H1 (cell line): ENCODE measurements at regions not wholly inside any gene's neighbourhood (a gene's known extent, or its start where the extent isn't known, plus 50 kb on each side); places are given as distances from the start of the nearest gene placed in this dataset.

ENCODE experiments used
- CTCF ChIA-PET: fragments of 300-600 bp; sonication (Branson Sonifier 250); formaldehyde crosslinking; loops from one replicate; lab custom pipeline; 2021; ENCODE audit not compliant: partially characterized antibody; lab: Charles Lee
- POLR2A ChIA-PET: fragments of 300-600 bp; sonication (Branson Sonifier 250); formaldehyde crosslinking; loops from one replicate; lab custom pipeline; 2021; ENCODE audit warnings: inconsistent platforms; ENCODE audit not compliant: partially characterized antibody; lab: Charles Lee
- DNase-seq, 2 experiments: peaks; one replicate each; pipeline versions ENCODE4 v3.0.0 to v3.0.0-alpha.2; 2010 to 2022; ENCODE audit warnings: low spot score in 2 of 2, low read depth in 1 of 2, mixed read lengths in 1 of 2
- FAIRE-seq: peaks from 2 replicates; lab custom pipeline; 2011; peaks lifted over from hg19 to GRCh38; lab: Jason Lieb, UNC
- H2AFZ ChIP-seq: 2 replicates; pipeline ENCODE4 v1.8.1; 2012; ENCODE audit warnings: low read length, inconsistent platforms
- H2AK5ac ChIP-seq: 2 replicates; pipeline ENCODE4 v1.6.1; 2013; ENCODE audit warnings: low read depth, low read length
- H2BK120ac ChIP-seq: replicated peaks from 2 replicates; pipeline ENCODE3; 2013; ENCODE audit warnings: low read depth, low read length, inconsistent platforms
- H2BK12ac ChIP-seq: 2 replicates; pipeline ENCODE4 v1.6.1; 2013; ENCODE audit warnings: low read depth, low read length
- H2BK15ac ChIP-seq: 2 replicates; pipeline ENCODE4 v1.6.1; 2013; ENCODE audit warnings: low read length
- H2BK20ac ChIP-seq: 2 replicates; pipeline ENCODE4 v1.6.1; 2013; ENCODE audit warnings: low read length
- H2BK5ac ChIP-seq: 2 replicates; pipeline ENCODE4 v1.6.1; 2013; ENCODE audit warnings: low read depth, low read length
- H3K14ac ChIP-seq: 2 replicates; pipeline ENCODE4 v1.6.1; 2013; ENCODE audit warnings: inconsistent platforms; ENCODE audit not compliant: insufficient read length
- H3K18ac ChIP-seq: 2 replicates; pipeline ENCODE4 v1.6.1; 2013; ENCODE audit warnings: low read length; ENCODE audit errors: extremely low read depth
- H3K23ac ChIP-seq: 2 replicates; pipeline ENCODE4 v1.6.1; 2013; ENCODE audit warnings: inconsistent platforms; ENCODE audit not compliant: insufficient read length
- H3K23me2 ChIP-seq: 2 replicates; pipeline ENCODE4 v1.6.1; 2013; ENCODE audit warnings: low read depth, low read length
- H3K27ac ChIP-seq: 2 replicates; pipeline ENCODE4 v1.6.1; 2011; ENCODE audit warnings: low read depth, low read length, inconsistent platforms
- H3K27me3 ChIP-seq, 4 experiments: replicated peaks in 1 of 4; 1 replicate in 1 of 4; 2 replicates in 3 of 4; pipeline versions ENCODE4 v1.6.1 to v1.8.1; 2011 to 2013; ENCODE audit warnings: low read length in 3 of 4, mild to moderate bottlenecking in 3 of 4, inconsistent platforms in 2 of 4, mixed read lengths in 2 of 4, moderate library complexity in 1 of 4; ENCODE audit not compliant: control insufficient read depth in 3 of 4, insufficient read depth in 3 of 4; ENCODE audit errors: extremely low read depth in 1 of 4
- H3K36me3 ChIP-seq, 4 experiments: 2 replicates each; pipeline versions ENCODE4 v1.6.1 to v1.8.1; 2011 to 2013; ENCODE audit warnings: mild to moderate bottlenecking in 4 of 4, low read length in 3 of 4, moderate library complexity in 2 of 4, control low read depth in 1 of 4, inconsistent platforms in 1 of 4; ENCODE audit not compliant: insufficient read depth in 4 of 4, control insufficient read depth in 2 of 4
- H3K4ac ChIP-seq: replicated peaks from 2 replicates; pipeline ENCODE3; 2013; ENCODE audit warnings: low read length, low read depth, mixed read lengths, inconsistent platforms; ENCODE audit not compliant: insufficient read length
- H3K4me1 ChIP-seq, 4 experiments: replicated peaks in 1 of 4; 1 replicate in 1 of 4; 2 replicates in 3 of 4; pipeline versions ENCODE4 v1.6.1 to v1.8.1; 2011 to 2013; ENCODE audit warnings: low read length in 3 of 4, inconsistent platforms in 2 of 4, mixed read lengths in 1 of 4; ENCODE audit not compliant: insufficient read depth in 4 of 4, control insufficient read depth in 3 of 4
- H3K4me2 ChIP-seq, 2 experiments: 2 replicates each; pipeline versions ENCODE4 v1.6.1 to v1.8.1; 2011 to 2013; ENCODE audit warnings: low read depth in 2 of 2, low read length in 2 of 2, control low read depth in 1 of 2, inconsistent platforms in 1 of 2, mild to moderate bottlenecking in 1 of 2; ENCODE audit not compliant: insufficient read depth in 1 of 2
- H3K4me3 ChIP-seq, 4 experiments: fragments of 200-600, 300-600 bp in 1 of 4; sonication (generic), shearing (Covaris generic), sonication (Bioruptor Twin) in 1 of 4; 2 replicates each; pipeline versions ENCODE4 v1.5.1 to v1.8.1; 2011 to 2016; ENCODE audit warnings: low read length in 4 of 4, low read depth in 3 of 4, control low read depth in 2 of 4, inconsistent platforms in 2 of 4, mild to moderate bottlenecking in 2 of 4, mixed read lengths in 1 of 4, moderate library complexity in 1 of 4; ENCODE audit not compliant: insufficient read depth in 2 of 4; ENCODE audit errors: extremely low read depth in 1 of 4
- H3K56ac ChIP-seq: replicated peaks from 2 replicates; pipeline ENCODE3; 2013; ENCODE audit warnings: low read depth, mild to moderate bottlenecking, mixed read lengths, low read length, inconsistent platforms; ENCODE audit not compliant: insufficient read length
- H3K79me1 ChIP-seq: 2 replicates; pipeline ENCODE4 v1.6.1; 2013; ENCODE audit warnings: low read depth, low read length, control low read depth
- H3K79me2 ChIP-seq, 2 experiments: 2 replicates each; pipeline versions ENCODE4 v1.6.1 to v1.8.1; 2012 to 2013; ENCODE audit warnings: low read length in 2 of 2, mild to moderate bottlenecking in 2 of 2, inconsistent platforms in 1 of 2; ENCODE audit not compliant: insufficient read depth in 2 of 2, control insufficient read depth in 1 of 2
- H3K9ac ChIP-seq, 4 experiments: replicated peaks in 1 of 4; 1 replicate in 1 of 4; 2 replicates in 3 of 4; pipeline versions ENCODE4 v1.6.1 to v1.8.1; 2011 to 2013; ENCODE audit warnings: low read depth in 3 of 4, low read length in 3 of 4, control low read depth in 2 of 4, mild to moderate bottlenecking in 2 of 4, moderate library complexity in 2 of 4, inconsistent platforms in 1 of 4; ENCODE audit errors: extremely low read depth in 1 of 4
- H3K9me3 ChIP-seq, 2 experiments: 2 replicates each; pipeline versions ENCODE4 v1.6.1 to v1.8.1; 2012 to 2013; ENCODE audit warnings: mild to moderate bottlenecking in 2 of 2, moderate library complexity in 2 of 2, control low read depth in 1 of 2, inconsistent platforms in 1 of 2, low read depth in 1 of 2, low read length in 1 of 2, mixed read lengths in 1 of 2; ENCODE audit not compliant: insufficient read depth in 2 of 2
- H4K20me1 ChIP-seq, 2 experiments: replicated peaks in 1 of 2; 2 replicates each; pipeline versions ENCODE3 to v1.8.1; 2011 to 2013; ENCODE audit warnings: inconsistent platforms in 2 of 2, low read length in 2 of 2, mild to moderate bottlenecking in 1 of 2; ENCODE audit not compliant: insufficient read depth in 2 of 2, control insufficient read depth in 1 of 2
- H4K5ac ChIP-seq: 2 replicates; pipeline ENCODE4 v1.6.1; 2013; ENCODE audit warnings: low read length, low read depth, mixed read lengths, inconsistent platforms; ENCODE audit not compliant: insufficient read length
- H4K8ac ChIP-seq: 2 replicates; pipeline ENCODE4 v1.8.0; 2013; ENCODE audit warnings: mild to moderate bottlenecking, moderate library complexity, low read length, inconsistent platforms; ENCODE audit not compliant: insufficient read depth; ENCODE audit errors: extremely low read depth
- H4K91ac ChIP-seq: replicated peaks from 2 replicates; pipeline ENCODE3; 2013; ENCODE audit warnings: low read length, mixed read lengths, inconsistent platforms; ENCODE audit not compliant: insufficient read length
- KDM5A ChIP-seq: fragments of 200-600 bp; IDR thresholded peaks from 2 replicates; pipeline ENCODE4 v1.7.1; 2012; ENCODE audit warnings: mild to moderate bottlenecking, low read length, inconsistent platforms, mixed read lengths
- SP1 ChIP-seq: IDR thresholded peaks from 2 replicates; pipeline ENCODE4 v1.6.1; 2011; ENCODE audit warnings: low read depth, low read length
- WGBS, 2 experiments: shearing (Covaris generic) in 1 of 2; methylation state at CpG; one replicate each; pipeline versions ENCODE4 v1.1.6 to v1.1.7; 2013 to 2015; ENCODE audit warnings: low lambda C conversion rate in 2 of 2, mixed read lengths in 2 of 2, inconsistent platforms in 1 of 2, low coverage in 1 of 2, missing lambda C conversion rate in 1 of 2; ENCODE audit not compliant: insufficient replicate concordance in 2 of 2, insufficient coverage in 1 of 2, insufficient read length in 1 of 2; ENCODE audit errors: extremely low coverage in 1 of 2, missing lambda C conversion rate in 1 of 2; 5-methylcytosine and 5-hydroxymethylcytosine counted together

- Histone ChIP-seq H3K56ac (no peak overlapping the region), H3K4me1 (peaks cover 6 to 10% (median 8%) of the 10 kb centered on the region in 4 experiments), H2BK120ac (no peak overlapping the region), H3K18ac (no peak overlapping the region), H4K20me1 (no peaks in the 10 kb centered on the region), H3K4ac (no peak overlapping the region), H3K23ac (no peak overlapping the region), H4K91ac (no peak overlapping the region), H4K5ac (no peak overlapping the region), H3K36me3 (no peaks in the 10 kb centered on the region), H2AK5ac (no peak overlapping the region), H3K9ac (no peak overlapping the region), H2BK20ac (no peak overlapping the region), H2BK5ac (no peak overlapping the region), H2BK15ac (no peak overlapping the region), H4K8ac (no peak overlapping the region), H3K23me2 (no peaks in the 10 kb centered on the region), H3K4me2 (no peak overlapping the region), H3K27me3 (no peaks in the 10 kb centered on the region; a peak in 2 of 7 replicates), H2AFZ (no peak overlapping the region), H3K9me3 (no peaks in the 10 kb centered on the region), H3K4me3 (no peak overlapping the region), H3K27ac (no peak overlapping the region), H2BK12ac (no peak overlapping the region), H3K79me1 (no peaks in the 10 kb centered on the region), H3K14ac (no peak overlapping the region), H3K79me2 (no peaks in the 10 kb centered on the region)
- no peak for TF ChIP-seq KDM5A
- TF ChIP-seq SP1, result no peak
- FAIRE-seq, result no peak
- ChIA-PET CTCF (interaction anchor here (0.8 kb wide), 1 partner anchor 31 kb away, joined by 4 read pairs; no protein-coding TSS in a partner anchor), POLR2A (no interaction called here)
- no peak for DNase-seq
- WGBS, 2 experiments, result 96% methylated on average over 3 of the region's 3 CpGs; no CpG with 5 or more reads in 1 of the 2 experiments
Observed at GRCh38 chr4:123510659-123511058, 114.1 kb downstream of the SPRY1 start.
